HG03565 (cell line): ENCODE measurements at regions not wholly inside any gene's neighbourhood (a gene's known extent, or its start where the extent isn't known, plus 50 kb on each side); places are given as distances from the start of the nearest gene placed in this dataset.

ENCODE experiments used
- ATAC-seq: cut with Tn5 transposase; IDR thresholded peaks from one replicate; pipeline ENCODE4 v1.9.1; 2021; ENCODE audit warnings: mild to moderate bottlenecking, moderate library complexity; ENCODE audit not compliant: unreplicated experiment

DNA sequence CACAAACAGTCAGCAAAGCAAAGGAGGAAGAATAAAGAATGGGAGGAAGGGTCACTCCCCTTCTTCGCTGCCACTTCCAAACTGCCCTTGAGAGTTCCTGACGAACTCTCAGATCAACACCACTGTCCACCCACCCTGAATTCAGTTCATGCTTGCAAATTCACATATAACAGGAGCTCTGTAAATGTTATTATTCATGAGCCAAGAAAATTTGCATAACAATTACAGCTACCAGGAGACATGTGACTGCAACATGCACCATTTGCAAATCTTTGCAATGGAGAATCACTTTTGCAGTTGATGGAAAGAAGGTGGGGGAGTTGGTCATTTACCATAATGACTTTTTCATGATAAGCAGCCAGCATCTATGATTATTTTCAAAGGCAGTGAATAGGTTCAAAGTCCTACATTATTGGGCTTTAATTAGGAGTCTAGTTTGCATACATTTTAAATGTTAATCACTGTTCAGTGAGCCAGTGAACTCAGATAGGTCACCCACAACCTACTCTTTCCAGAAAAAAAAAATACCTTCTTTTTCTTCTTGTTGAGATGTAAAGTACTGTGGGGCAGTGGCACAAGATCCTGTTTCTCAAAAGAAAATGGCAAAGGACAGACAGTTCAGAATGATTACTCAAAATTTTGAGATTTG lies 149.7 kb downstream of the CAAP1 start:
- ATAC-seq = no peak

DNA sequence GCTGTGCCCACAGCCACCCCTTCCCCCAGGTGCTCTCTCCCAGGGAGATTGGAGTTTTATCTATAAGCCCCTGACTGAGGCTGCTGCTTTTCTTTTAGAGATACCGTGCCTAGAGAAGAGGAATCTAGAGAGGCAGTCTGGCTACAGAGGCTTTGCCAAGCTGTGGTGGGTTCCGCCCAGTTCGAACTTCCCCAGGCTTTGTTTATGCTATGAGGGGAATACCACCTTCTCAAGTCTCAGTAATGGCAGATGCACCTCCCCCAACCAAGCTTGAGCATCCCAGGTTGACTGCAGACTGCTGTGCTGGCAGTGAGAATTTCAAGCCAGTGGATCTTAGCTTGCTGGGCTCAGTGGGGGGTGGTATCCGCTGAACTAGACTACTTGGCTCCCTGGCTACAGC lies 157.4 kb downstream of the CAAP1 start:
- no peak for ATAC-seq

DNA sequence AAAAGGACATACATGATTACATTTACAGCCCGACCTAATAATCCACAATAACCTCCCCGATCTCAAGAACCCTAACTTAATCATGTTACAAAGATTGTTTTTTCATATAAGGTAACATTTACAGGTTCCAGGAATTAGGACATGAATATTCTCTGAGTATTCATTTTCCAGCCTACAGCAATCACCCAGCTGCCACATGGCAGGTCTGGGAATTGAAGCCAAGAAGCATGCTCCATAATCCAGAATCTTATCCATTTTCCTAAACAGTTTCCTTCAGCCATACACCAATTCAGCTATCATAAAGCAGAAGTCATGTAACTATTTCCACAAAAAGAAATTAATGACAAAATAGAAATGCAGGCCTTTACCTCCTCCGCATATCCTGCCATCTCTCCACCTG lies 163.4 kb downstream of the CAAP1 start:
- no peak for ATAC-seq

DNA sequence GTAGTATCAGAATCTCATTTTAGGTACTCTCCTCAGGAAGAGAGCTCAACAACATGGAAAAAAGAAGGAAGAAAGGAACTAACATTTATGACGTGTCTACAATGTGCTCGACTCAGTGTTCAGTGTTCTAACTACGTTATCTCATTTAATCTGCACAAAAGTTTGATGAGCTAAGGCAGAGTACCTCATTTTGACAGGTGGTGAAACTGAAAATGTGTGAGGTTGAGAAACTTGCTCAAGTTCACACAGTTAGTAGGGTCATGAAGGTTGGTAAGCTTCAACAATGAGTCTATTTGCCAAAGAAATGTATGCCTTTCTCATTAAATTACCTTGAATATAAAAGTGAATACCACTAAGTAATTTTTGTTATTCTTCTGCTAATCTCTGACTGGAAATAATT lies 165.1 kb downstream of the CAAP1 start:
- ATAC-seq = peak; percentile 85

DNA sequence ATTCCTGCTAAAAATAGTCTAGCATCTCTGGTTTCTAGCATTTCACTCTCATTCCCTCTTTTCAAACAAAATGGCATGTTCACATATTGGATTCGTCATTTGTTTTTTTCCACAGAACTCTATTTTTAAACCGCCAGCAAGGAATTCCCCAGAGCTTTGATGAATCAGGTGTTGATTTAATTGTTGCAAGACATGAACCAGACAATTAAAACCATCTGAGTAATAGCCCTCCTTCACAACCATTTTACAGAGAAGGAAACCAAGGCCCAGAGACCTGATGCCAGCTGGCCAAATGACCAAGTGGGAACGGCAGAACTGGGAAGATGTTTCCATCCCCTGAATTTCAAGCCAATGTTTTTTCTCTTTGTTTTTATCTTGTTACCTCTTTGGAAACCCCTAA lies 167.0 kb downstream of the CAAP1 start:
- no peak for ATAC-seq

DNA sequence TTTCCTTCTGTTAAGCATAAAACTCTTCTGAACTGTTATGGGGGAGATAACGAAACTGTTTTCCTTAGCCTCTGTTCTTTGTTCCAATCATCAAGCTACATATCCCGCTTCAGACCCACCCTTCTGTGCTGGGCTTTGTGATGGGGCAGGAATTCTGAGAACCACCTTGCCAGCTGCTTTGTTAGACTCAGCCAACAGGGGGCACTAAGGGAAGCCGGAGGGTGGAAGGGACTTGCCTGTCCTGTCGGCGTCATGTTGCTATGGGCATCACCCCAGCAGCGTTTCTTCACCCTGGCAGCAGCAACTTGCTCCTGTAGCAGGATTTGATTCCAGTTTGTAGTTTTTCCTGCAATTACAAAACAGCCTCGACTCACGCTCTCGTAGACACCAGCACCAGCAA lies 169.1 kb downstream of the CAAP1 start:
- ATAC-seq = no peak

DNA sequence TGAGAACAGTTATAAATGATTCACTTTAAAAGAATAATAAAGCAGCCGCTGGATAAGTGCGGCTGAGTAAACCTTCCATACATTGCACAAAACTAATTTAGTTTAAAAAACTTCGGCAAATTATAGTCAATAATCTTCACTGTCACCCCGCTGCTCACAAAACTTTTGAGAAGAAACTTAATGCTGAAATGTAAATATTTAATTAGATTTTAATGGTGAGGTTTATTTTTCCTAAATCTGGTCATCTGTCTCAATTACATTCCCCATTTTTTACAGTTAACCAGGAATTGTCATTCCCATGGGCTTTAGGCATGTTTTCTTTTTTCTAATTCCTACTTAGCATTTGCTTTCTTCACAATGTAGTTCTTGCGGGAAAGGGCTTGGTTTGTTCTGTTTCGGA lies 169.8 kb downstream of the CAAP1 start:
- no peak for ATAC-seq

DNA sequence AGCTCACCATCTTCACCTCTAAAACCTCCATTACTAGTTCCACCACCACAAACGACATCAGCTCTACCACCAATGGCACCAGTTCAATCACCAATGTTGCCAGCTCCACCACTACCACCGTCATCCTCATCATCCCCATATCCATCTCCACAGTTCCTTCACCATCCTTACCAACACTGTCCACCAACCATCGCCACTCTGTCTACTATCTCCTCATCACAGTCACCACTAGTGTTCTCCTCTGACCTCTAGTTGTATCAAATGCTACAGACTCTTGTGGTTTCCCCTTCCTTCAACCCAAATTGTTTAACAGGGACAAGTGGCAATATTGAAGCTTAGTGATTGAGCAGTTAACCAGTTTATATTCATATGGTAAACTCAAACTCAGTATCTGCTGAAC lies 182.6 kb downstream of the CAAP1 start:
- ATAC-seq = no peak

DNA sequence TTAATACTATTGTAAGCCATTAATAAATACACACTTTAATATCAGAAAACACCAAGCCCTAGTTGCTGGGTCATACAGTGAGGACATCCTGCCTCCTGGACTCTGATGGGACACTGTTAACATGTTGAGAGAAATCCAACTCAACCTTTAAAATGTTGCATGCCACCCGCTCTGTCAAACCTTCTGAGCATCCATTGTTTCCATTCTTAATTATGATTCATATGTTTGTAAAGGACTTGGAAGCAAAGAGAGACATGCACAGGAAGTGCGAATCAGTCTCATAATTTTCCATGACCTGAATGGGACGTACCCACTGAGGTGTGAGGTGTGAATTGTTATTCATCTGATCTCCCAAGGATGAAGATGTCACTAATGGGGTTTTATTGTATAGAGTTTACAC lies 186.4 kb downstream of the CAAP1 start:
- ATAC-seq = no peak

DNA sequence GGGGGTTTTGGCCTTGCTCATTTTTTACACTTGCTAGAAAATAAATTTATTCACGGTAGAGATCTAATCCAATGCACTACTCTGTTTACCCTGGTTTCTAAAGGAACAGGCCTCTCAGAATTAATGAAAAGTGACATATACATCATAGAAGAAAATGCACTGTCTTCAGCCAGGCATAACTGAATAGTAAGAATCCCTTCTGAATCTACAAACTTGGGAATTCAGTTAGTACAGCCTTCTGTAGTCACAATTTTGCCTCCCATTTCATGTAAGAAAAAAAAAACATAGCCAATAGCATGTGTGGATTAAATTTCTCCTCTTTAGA lies 197.3 kb downstream of the CAAP1 start:
- ATAC-seq = no peak

DNA sequence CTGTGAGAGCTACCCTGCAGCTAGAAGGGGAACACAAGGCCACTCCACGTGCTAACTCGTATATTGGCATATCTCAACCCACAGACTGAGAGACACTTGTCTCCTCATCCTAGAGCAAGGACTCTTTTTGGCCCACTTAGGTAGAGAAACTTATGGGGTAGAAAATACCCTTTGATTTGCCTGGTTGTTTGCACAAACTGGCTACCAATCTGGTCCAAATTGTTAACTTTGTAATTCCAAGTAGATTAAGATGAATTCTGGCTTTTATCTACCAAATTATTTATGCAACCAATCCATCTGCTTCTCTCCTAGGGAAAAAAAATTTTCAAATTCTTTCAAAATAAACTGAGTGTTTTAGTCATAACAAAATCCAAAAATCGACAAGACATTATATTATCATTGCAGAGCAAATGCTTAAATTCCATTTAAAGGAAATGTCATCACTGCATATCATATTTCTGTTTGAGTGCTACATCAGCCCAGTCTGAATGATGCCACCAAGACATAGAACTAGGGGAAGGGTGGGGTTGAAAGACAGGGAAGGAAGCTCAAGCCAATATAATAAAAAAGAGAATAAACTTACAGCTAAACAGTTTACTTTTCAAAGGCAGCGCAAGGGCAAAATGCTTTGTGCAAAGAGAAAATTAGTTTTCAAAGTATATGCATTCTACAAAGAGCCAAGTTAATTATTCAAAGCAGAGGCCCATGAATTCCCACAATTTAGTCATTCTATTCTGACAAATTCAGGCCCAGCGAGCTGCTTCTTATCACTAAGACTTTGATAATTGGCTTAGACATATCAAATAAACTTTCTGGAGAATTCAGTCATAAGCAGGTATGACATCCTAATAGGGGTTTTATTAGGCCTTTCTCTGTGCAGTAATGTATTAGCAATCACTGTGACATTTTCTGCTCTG lies 198.0 kb downstream of the CAAP1 start:
- no peak for ATAC-seq

DNA sequence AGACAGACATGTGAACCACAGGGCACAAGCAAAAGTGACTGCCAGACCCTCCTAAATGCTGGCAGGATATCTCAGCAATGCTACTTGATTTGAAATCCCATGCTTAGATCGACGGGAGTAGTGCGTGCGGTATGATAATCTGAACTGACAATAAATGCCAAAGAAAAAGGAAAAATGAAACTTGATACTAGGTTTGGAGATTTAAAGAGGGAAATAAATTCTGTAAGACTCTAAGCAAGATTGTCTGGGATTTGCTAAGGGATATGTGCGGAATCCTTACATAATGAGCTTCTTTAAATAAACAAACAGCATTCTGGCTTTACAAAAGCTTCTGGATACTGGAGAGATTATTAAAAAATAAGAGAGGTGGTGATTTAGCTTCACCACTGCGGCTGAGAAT lies 203.6 kb downstream of the CAAP1 start:
- no peak for ATAC-seq

DNA sequence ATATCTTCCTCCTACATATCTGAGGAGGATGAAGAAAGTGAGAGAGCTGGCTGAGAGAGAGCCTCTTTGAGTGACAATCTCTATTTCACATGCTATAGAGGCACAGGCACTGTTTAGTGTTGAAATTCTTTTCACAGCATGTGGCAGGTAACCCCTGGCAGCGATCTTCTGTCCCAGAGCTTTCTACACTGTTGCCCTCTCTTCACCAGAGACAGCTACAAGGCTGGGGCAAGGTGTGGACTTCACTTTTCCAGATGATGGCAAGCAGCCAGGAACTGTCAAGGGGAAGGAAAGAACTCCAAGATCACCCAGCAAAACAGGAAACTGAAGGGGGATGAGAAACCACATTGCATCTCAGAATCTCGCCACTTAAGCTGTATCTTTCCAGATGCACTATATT lies 205.2 kb downstream of the CAAP1 start:
- ATAC-seq = no peak

DNA sequence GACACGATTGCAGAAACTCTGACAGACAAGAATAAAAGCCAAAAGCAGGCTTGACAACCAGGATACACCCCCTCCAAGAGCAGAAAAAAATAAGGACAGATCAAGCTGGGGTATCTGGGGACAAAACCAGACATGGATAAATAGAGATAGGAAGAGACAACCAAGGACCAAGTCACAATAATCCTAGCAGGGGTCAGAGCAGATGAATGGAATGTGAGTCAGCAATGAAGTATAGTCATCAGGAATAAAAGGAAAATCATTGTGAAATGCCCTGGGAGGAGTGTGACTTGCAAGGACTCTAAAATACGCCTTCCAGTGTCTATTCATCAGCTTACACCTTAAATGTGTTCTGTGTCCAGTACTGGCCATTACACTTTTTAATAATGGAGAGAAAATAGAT lies 206.8 kb downstream of the CAAP1 start:
- no peak for ATAC-seq

DNA sequence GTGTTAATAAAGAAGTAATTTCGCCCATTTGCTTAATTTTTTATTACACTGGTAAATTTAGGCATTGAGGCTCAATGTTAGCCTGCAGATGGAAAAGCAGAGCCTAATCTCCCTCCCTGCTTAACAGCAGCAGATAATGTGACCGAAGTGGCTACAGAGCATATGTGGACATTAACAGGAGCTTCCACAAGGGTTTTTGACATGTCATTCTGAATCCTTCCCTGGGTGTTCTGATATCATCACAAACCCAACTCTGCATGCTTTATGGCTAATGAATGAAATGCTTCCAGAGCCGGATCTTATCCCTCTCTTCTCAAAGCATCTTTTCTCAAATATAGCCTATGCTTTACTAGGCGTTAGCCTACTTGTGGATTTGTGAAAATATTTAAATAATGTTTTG lies 208.6 kb downstream of the CAAP1 start:
- no peak for ATAC-seq

DNA sequence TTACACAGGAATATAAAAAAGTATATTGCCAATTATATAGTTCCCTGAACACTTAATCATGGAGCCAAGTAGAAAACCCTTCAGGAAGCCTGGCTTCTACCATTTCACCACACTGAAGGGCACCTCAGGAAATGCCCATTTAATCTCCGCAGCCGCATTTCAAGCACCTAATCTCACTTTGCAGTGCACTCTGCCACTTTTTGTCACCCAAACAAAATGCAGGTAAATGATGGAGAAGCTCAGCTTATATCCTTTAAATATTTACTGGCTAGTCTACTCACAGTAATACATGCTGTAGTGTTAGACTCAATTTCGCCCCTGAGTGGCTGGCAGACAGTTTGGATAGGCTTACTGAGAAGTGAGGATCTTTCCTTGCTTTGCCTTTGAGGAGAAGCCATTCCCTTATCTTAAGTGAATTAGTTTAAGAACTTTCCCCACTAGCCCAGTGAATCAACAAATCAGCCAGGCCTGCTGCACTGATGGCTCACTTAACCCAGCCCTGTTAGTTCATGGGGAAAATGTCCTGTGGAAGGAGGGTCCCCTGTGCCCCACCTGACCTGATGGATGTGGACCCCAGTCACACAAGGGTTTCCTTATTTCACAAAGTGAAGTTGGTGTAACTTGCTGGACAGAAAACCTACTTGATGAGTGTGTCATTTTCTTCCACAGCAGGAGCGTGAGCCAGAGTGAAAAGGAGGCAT lies 209.7 kb downstream of the CAAP1 start:
- no peak for ATAC-seq

DNA sequence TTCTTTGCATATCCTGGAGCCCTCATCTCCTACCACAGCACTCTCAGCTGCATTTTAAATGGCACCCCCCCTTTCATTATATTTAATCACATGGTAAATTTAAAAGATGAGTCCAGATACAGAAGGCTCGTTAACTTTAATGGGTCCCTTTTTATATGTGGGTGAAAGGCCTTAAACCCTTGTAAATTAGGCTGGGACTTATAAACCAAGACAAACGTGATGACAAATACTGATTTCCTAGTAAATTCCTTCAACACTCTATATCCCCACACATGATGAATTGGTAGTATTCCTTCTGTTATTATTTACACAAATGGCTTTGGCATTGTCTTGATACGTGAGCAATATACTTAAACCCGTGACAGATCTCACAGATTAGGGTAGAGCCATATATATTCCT lies 210.6 kb downstream of the CAAP1 start:
- no peak for ATAC-seq

DNA sequence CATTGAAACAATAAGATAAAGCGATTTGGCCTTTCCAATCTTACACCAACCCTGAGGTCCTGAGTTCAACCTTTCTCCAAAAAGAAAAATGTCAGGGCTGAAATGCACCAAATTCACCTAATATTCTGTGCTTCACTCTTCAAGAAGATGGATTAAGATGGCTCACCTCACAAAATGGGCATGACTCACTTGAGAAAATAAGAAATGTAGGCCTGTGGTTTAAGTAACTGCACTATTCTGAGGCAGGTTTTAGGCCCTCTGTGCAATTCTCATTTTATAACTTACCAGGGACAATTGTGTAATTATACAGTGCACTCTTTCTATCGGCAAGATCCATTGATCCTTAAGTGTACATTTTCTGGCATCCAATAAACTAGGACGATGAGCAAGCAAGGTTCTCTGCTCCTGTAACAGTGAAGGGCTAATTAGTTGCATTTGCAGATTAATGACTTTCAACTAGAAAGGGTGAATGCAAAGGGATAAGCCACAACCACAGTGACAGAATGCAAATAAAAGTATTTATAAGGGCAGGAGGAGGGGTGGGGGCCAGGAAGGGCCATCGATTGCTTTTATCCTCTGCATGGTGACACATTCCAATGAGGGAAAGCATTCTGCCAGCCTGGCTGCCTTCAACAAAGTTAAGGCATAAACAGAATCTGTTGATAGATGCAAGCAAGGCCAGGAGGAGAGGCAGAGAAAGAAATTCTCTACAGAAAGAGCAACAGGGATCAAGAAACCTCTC lies 214.5 kb downstream of the CAAP1 start:
- no peak for ATAC-seq

DNA sequence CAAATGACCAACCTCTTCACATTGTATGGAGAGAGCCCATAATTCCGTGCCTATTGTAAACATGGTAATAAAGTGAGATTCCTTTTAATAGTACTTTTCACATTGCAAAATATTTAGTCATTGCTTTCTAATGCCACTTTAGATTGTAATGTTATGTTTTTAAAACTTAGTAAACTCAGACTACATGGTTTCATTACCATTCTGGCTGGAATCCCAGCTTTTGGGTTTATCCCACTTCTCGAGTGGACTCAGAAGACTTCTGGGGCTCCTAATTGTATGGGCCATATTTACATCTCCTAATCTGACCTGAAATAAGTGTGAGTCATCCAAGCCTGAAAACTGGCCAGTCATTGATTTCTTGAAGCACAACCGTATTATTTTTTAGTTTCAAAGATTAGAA lies 217.6 kb downstream of the CAAP1 start:
- no peak for ATAC-seq

DNA sequence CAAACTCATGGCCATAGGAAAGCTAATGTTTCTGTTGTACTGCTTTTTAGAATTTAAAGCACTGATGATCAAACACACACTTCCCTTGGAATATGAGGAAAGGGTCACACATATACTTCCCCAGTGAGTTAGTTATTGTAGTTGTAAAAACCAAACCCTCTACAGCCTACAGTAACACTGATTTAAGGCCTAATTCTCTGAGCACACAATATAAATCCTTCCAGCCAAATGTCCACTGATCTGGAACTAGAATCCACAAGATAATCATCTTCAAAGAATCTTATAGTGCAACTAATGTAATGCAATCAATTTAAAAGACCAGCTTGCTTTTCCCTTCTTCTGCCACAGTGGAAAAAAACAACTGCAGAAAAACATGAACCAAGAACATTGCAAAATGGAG lies 219.3 kb downstream of the CAAP1 start:
- ATAC-seq = no peak
